Esophagus (tissue), 2 donors: ENCODE measurements at regions not wholly inside any gene's neighbourhood (a gene's known extent, or its start where the extent isn't known, plus 50 kb on each side); places are given as distances from the start of the nearest gene placed in this dataset.

ENCODE experiments used
- H3K27ac ChIP-seq, 2 donors: one replicate each; pipeline ENCODE4 v1.5.1; 2013; ENCODE audit warnings: low read depth in 2 of 2, mild to moderate bottlenecking in 2 of 2, inconsistent platforms in 1 of 2, low read length in 1 of 2, moderate library complexity in 1 of 2
- H3K27me3 ChIP-seq, 2 donors: one replicate each; pipeline ENCODE4 v1.6.1; 2013; ENCODE audit warnings: low read length in 2 of 2, control low read depth in 1 of 2, mild to moderate bottlenecking in 1 of 2; ENCODE audit not compliant: insufficient read depth in 2 of 2, control insufficient read depth in 1 of 2
- H3K36me3 ChIP-seq, 2 donors: one replicate each; pipeline ENCODE4 v1.6.1; 2013; ENCODE audit warnings: low read length in 1 of 2; ENCODE audit not compliant: control insufficient read depth in 2 of 2, insufficient read depth in 2 of 2
- H3K4me1 ChIP-seq, 2 donors: one replicate each; pipeline ENCODE4 v1.6.1; 2013; ENCODE audit warnings: low read length in 1 of 2; ENCODE audit not compliant: control insufficient read depth in 2 of 2, insufficient read depth in 2 of 2
- H3K4me3 ChIP-seq, 2 donors: one replicate each; pipeline ENCODE4 v1.5.1; 2013; ENCODE audit warnings: low read length in 2 of 2, mild to moderate bottlenecking in 2 of 2, low read depth in 1 of 2, moderate library complexity in 1 of 2
- H3K9me3 ChIP-seq, 2 donors: one replicate each; pipeline ENCODE4 v1.6.1; 2013; ENCODE audit warnings: mild to moderate bottlenecking in 2 of 2, low read depth in 1 of 2, low read length in 1 of 2, moderate library complexity in 1 of 2; ENCODE audit not compliant: control insufficient read depth in 2 of 2, insufficient read depth in 1 of 2
- WGBS, 2 donors: extraction: QIAGEN DNeasy Blood & Tissue Kit; methylation state at CpG; one replicate each; pipeline ENCODE4 v1.1.7; 2013; 5-methylcytosine and 5-hydroxymethylcytosine counted together
- donor health status: healthy with polysubstance abuse.
- donor health status: Bipolar disorder and iron deficiency.

GRCh38 chr4:184953971-184954370 is 64.3 kb upstream of the HELT start:
- H3K27ac ChIP-seq, result no peak overlapping the region
- H3K36me3 ChIP-seq, result no peaks in the 10 kb centered on the region
- H3K4me3 ChIP-seq, result no peak overlapping the region
- H3K27me3 ChIP-seq, result no peaks in the 10 kb centered on the region
- H3K9me3 ChIP-seq, result no peaks in the 10 kb centered on the region
- 51 to 67% methylated on average over 9 of the region's 9 CpGs for WGBS, 2 donors
- peaks cover 0 to 10% of the 10 kb centered on the region in 2 donors for H3K4me1 ChIP-seq

- no peaks in the 10 kb centered on the region for H3K9me3 ChIP-seq
- no peak overlapping the region for H3K27ac ChIP-seq
- H3K4me3 ChIP-seq, result no peak overlapping the region
- WGBS, 2 donors, result 83 to 85% methylated on average over 12 of the region's 12 CpGs
- H3K27me3 ChIP-seq, result no peaks in the 10 kb centered on the region
- no peaks in the 10 kb centered on the region for H3K36me3 ChIP-seq
- H3K4me1 ChIP-seq, result peaks cover 0 to 13% of the 10 kb centered on the region in 2 donors
Measured at GRCh38 chr4:184954482-184954881, 63.8 kb upstream of the HELT start.

- WGBS, 2 donors, result 75 to 81% methylated on average over 5 of the region's 5 CpGs
- Histone ChIP-seq H3K36me3 (no peaks in the 10 kb centered on the region), H3K27ac (no peak overlapping the region), H3K4me1 (peaks cover 0 to 14% of the 10 kb centered on the region in 2 donors), H3K27me3 (no peaks in the 10 kb centered on the region), H3K9me3 (no peaks in the 10 kb centered on the region), H3K4me3 (no peak overlapping the region)
Measured at GRCh38 chr4:184955116-184955515, 63.2 kb upstream of the HELT start.

GRCh38 chr4:184955636-184956035 is 62.7 kb upstream of the HELT start:
- H3K4me1 ChIP-seq, result peaks cover 0 to 14% of the 10 kb centered on the region in 2 donors
- H3K36me3 ChIP-seq, result no peaks in the 10 kb centered on the region
- H3K4me3 ChIP-seq, result no peak overlapping the region
- WGBS, 2 donors, result 92 to 94% methylated on average over 8 of the region's 8 CpGs
- H3K27me3 ChIP-seq, result no peaks in the 10 kb centered on the region
- no peak overlapping the region for H3K27ac ChIP-seq
- H3K9me3 ChIP-seq, result no peaks in the 10 kb centered on the region

- peaks cover 0 to 23% of the 10 kb centered on the region in 2 donors for H3K4me1 ChIP-seq
- no peaks in the 10 kb centered on the region for H3K9me3 ChIP-seq
- no peaks in the 10 kb centered on the region for H3K27me3 ChIP-seq
- H3K4me3 ChIP-seq, result no peak overlapping the region
- H3K36me3 ChIP-seq, result no peaks in the 10 kb centered on the region
- no peak overlapping the region for H3K27ac ChIP-seq
- 85 to 86% methylated on average over 13 of the region's 13 CpGs for WGBS, 2 donors
Measured at GRCh38 chr4:184957446-184958115, 60.7 kb upstream of the HELT start.

GRCh38 chr4:184958127-184958922 is 60.0 kb upstream of the HELT start:
- no peak overlapping the region for H3K27ac ChIP-seq
- H3K9me3 ChIP-seq, result no peaks in the 10 kb centered on the region
- 69 to 73% methylated on average over 10 of the region's 10 CpGs for WGBS, 2 donors
- H3K36me3 ChIP-seq, result no peaks in the 10 kb centered on the region
- H3K4me1 ChIP-seq, result peaks cover 0 to 23% of the 10 kb centered on the region in 2 donors
- H3K27me3 ChIP-seq, result no peaks in the 10 kb centered on the region
- no peak overlapping the region for H3K4me3 ChIP-seq

GRCh38 chr4:184958923-184959210 is 59.4 kb upstream of the HELT start:
- Histone ChIP-seq H3K27ac (no peak overlapping the region), H3K9me3 (no peaks in the 10 kb centered on the region), H3K4me1 (peaks cover 0 to 21% of the 10 kb centered on the region in 2 donors), H3K36me3 (no peaks in the 10 kb centered on the region), H3K4me3 (no peak overlapping the region), H3K27me3 (no peaks in the 10 kb centered on the region)
- 81 to 84% methylated on average over 8 of the region's 8 CpGs for WGBS, 2 donors

- H3K4me1 ChIP-seq, result peaks cover 0 to 21% of the 10 kb centered on the region in 2 donors
- no peaks in the 10 kb centered on the region for H3K9me3 ChIP-seq
- no peak overlapping the region for H3K4me3 ChIP-seq
- no peak overlapping the region for H3K27ac ChIP-seq
- 90% methylated on average over 10 of the region's 10 CpGs for WGBS, 2 donors
- no peaks in the 10 kb centered on the region for H3K36me3 ChIP-seq
- no peaks in the 10 kb centered on the region for H3K27me3 ChIP-seq
Measured at GRCh38 chr4:184959309-184959708, 59.0 kb upstream of the HELT start.

GRCh38 chr4:184959786-184960185 is 58.5 kb upstream of the HELT start:
- H3K4me1 ChIP-seq, result peaks cover 0 to 19% of the 10 kb centered on the region in 2 donors
- H3K36me3 ChIP-seq, result no peaks in the 10 kb centered on the region
- WGBS, 2 donors, result 86% methylated on average over 12 of the region's 12 CpGs
- H3K27me3 ChIP-seq, result no peaks in the 10 kb centered on the region
- no peak overlapping the region for H3K4me3 ChIP-seq
- H3K27ac ChIP-seq, result no peak overlapping the region
- no peaks in the 10 kb centered on the region for H3K9me3 ChIP-seq

- H3K27ac ChIP-seq, result no peak overlapping the region
- 51 to 63% methylated on average over 11 of the region's 11 CpGs for WGBS, 2 donors
- H3K9me3 ChIP-seq, result no peaks in the 10 kb centered on the region
- H3K4me3 ChIP-seq, result no peak overlapping the region
- H3K27me3 ChIP-seq, result no peaks in the 10 kb centered on the region
- no peaks in the 10 kb centered on the region for H3K36me3 ChIP-seq
- peaks cover 0 to 19% of the 10 kb centered on the region in 2 donors for H3K4me1 ChIP-seq
Measured at GRCh38 chr4:184960505-184960971, 57.8 kb upstream of the HELT start.
